NCI-H146 (cell line): ENCODE measurements at regions not wholly inside any gene's neighbourhood (a gene's known extent, or its start where the extent isn't known, plus 50 kb on each side); places are given as distances from the start of the nearest gene placed in this dataset.
"Not testable (repeated sequence)": the region's sequence is repeated elsewhere in the genome, so short reads cannot be mapped to it uniquely, and the experiment has no call there.

Experiments used
- DNase-seq: peaks from one replicate; lab custom pipeline; 2025; lab: John Stamatoyannopoulos, UW

- no peak for DNase-seq
Observed at GRCh38 chr4:64821219-64821976, 412.1 kb upstream of the TECRL start.

- no peak for DNase-seq
Observed at GRCh38 chr4:64814616-64815015, 405.4 kb upstream of the TECRL start.

GRCh38 chr4:64807821-64808220 lies 398.6 kb upstream of the TECRL start:
- DNase-seq: no peak

GRCh38 chr4:64799751-64800150 lies 390.5 kb upstream of the TECRL start:
- DNase-seq: peak; percentile 9

GRCh38 chr4:64798828-64799227 lies 389.6 kb upstream of the TECRL start:
- not testable (repeated sequence) for DNase-seq

- no peak for DNase-seq
Observed at GRCh38 chr4:64796581-64796980, 387.3 kb upstream of the TECRL start.

- DNase-seq: peak; percentile 3
Observed at GRCh38 chr4:64784125-64784524, 374.9 kb upstream of the TECRL start.

GRCh38 chr4:64781737-64782326 lies 372.6 kb upstream of the TECRL start:
- peak; percentile 11 for DNase-seq

GRCh38 chr4:64780664-64781063 lies 371.4 kb upstream of the TECRL start:
- peak; percentile 3 for DNase-seq

GRCh38 chr4:64777286-64777685 lies 368.0 kb upstream of the TECRL start:
- no peak for DNase-seq

- DNase-seq: no peak
Observed at GRCh38 chr4:64776820-64777219, 367.6 kb upstream of the TECRL start.

- DNase-seq: no peak
Observed at GRCh38 chr4:64774626-64775025, 365.4 kb upstream of the TECRL start.

- no peak for DNase-seq
Observed at GRCh38 chr4:64771149-64771548, 361.9 kb upstream of the TECRL start.

GRCh38 chr4:64767547-64767946 lies 358.3 kb upstream of the TECRL start:
- DNase-seq: no peak

GRCh38 chr4:64766565-64766964 lies 357.3 kb upstream of the TECRL start:
- no peak for DNase-seq

GRCh38 chr4:64756016-64756415 lies 346.8 kb upstream of the TECRL start:
- no peak for DNase-seq

- DNase-seq: no peak
Observed at GRCh38 chr4:64747919-64748715, 338.9 kb upstream of the TECRL start.

GRCh38 chr4:64738240-64738639 lies 329.0 kb upstream of the TECRL start:
- DNase-seq: no peak

- DNase-seq: not testable (repeated sequence)
Observed at GRCh38 chr4:64737854-64738138, 328.5 kb upstream of the TECRL start.

- no peak for DNase-seq
Observed at GRCh38 chr4:64737026-64737853, 328.0 kb upstream of the TECRL start.

- DNase-seq: no peak
Observed at GRCh38 chr4:64729561-64729960, 320.3 kb upstream of the TECRL start.

GRCh38 chr4:64727960-64728359 lies 318.7 kb upstream of the TECRL start:
- DNase-seq: no peak
